Upper lobe of right lung (tissue), 1 donor: ENCODE measurements at regions not wholly inside any gene's neighbourhood (a gene's known extent, or its start where the extent isn't known, plus 50 kb on each side); places are given as distances from the start of the nearest gene placed in this dataset.

Experiments
- ATAC-seq: fragments of 200-7000 bp; cut with Tn5 transposase; one replicate; pipeline ENCODE4 v1.9.1; 2020; ENCODE audit warnings: mild to moderate bottlenecking, moderate library complexity
- DNase-seq: peaks from one replicate; pipeline ENCODE4 v3.0.0-alpha.2; 2020
- H3K27ac ChIP-seq: fragments of 200-600 bp; one replicate; pipeline ENCODE4 v1.8.0; 2022
- H3K27me3 ChIP-seq: fragments of 200-600 bp; one replicate; pipeline ENCODE4 v1.8.0; 2022; ENCODE audit warnings: mild to moderate bottlenecking
- H3K36me3 ChIP-seq: fragments of 200-600 bp; one replicate; pipeline ENCODE4 v1.8.0; 2022
- H3K4me1 ChIP-seq: fragments of 200-600 bp; one replicate; pipeline ENCODE4 v1.8.0; 2022
- H3K4me3 ChIP-seq: fragments of 200-600 bp; one replicate; pipeline ENCODE4 v1.8.0; 2022; ENCODE audit warnings: mild to moderate bottlenecking
- H3K9me3 ChIP-seq: fragments of 200-600 bp; one replicate; pipeline ENCODE4 v1.8.0; 2022
- intact Hi-C: fragments of 100-400 bp; cut with DNase I; formaldehyde crosslinking; loops from one replicate; pipeline ENCODE4 v1.11.0; 2022
- TF ChIP-seq, protein P1 (sequence below): fragments of 200-600 bp; IDR thresholded peaks from one replicate; pipeline ENCODE4 v1.8.0; 2022; ENCODE audit warnings: antibody characterized with exemption
- donor health status: DM: no; HTN: yes; CAD: no; lungs with severe emphysema.

DNA sequence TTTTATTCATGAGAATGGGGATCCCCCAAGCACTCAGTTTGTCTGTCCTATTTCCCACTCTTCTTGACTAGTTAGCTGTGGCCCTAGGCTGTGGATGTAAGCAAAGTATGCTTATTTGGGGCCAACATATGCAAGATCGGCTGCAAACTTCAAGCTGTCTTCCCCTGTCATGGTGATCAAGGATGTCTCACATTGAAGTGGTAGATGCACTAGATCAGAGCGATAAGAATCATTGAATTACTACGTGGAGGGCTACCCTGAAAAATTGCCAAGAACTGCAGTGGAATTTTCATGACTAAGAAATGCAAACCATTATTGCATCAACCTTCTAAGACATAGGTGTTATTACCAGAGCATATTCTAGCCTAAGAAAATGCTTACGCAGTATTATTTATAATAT lies 527.4 kb downstream of the RNF144A start:
- intact Hi-C loops, result no loop called here
- H3K9me3 ChIP-seq, result no peaks in the 10 kb centered on the region
- H3K36me3 ChIP-seq, result no peaks in the 10 kb centered on the region
- TF ChIP-seq, protein P1, sequence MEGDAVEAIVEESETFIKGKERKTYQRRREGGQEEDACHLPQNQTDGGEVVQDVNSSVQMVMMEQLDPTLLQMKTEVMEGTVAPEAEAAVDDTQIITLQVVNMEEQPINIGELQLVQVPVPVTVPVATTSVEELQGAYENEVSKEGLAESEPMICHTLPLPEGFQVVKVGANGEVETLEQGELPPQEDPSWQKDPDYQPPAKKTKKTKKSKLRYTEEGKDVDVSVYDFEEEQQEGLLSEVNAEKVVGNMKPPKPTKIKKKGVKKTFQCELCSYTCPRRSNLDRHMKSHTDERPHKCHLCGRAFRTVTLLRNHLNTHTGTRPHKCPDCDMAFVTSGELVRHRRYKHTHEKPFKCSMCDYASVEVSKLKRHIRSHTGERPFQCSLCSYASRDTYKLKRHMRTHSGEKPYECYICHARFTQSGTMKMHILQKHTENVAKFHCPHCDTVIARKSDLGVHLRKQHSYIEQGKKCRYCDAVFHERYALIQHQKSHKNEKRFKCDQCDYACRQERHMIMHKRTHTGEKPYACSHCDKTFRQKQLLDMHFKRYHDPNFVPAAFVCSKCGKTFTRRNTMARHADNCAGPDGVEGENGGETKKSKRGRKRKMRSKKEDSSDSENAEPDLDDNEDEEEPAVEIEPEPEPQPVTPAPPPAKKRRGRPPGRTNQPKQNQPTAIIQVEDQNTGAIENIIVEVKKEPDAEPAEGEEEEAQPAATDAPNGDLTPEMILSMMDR, result no peak
- ATAC-seq, result no peak
- no peak overlapping the region for H3K27ac ChIP-seq
- no peaks in the 10 kb centered on the region for H3K27me3 ChIP-seq
- DNase-seq, result no peak
- no peaks in the 10 kb centered on the region for H3K4me1 ChIP-seq
- H3K4me3 ChIP-seq, result no peak overlapping the region

DNA sequence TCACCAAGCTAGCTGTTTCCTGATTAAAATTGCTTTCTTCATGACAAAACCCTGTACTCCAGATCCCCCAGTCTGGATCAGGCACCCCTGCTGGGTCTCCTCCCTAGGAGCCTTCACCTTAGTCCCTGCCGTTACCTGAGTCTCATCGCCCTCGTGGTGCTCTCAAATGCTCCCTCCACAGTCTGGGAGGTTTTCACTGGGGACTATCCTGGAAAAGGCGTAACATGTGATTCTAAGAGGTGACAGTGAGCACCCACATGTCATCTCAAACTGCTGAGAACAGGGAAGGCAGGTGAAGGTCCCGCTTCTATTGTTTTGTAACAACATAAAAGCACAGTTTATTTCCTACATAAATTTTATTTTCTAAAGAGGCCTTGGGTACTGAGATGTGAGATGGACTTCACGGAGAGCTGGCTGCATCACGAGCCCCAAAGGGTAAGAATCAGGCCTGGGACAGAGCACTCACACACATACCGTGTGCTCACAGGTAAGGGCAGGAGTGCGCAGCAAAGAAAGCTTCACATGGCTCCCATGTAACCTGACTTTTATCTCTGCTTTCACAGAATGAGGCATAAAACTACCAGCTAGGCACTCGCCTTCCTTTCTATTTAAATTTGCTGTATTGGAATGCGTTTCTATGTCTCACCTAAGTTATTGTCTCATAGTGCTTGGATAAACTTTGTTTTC lies 531.5 kb downstream of the RNF144A start:
- no peak overlapping the region for H3K4me3 ChIP-seq
- no peak overlapping the region for H3K27ac ChIP-seq
- TF ChIP-seq, protein P1, result no peak
- H3K9me3 ChIP-seq, result no peaks in the 10 kb centered on the region
- no peaks in the 10 kb centered on the region for H3K4me1 ChIP-seq
- ATAC-seq (no peak), DNase-seq (no peak)
- no peaks in the 10 kb centered on the region for H3K36me3 ChIP-seq
- intact Hi-C loops, result no loop called here
- H3K27me3 ChIP-seq, result no peaks in the 10 kb centered on the region

DNA sequence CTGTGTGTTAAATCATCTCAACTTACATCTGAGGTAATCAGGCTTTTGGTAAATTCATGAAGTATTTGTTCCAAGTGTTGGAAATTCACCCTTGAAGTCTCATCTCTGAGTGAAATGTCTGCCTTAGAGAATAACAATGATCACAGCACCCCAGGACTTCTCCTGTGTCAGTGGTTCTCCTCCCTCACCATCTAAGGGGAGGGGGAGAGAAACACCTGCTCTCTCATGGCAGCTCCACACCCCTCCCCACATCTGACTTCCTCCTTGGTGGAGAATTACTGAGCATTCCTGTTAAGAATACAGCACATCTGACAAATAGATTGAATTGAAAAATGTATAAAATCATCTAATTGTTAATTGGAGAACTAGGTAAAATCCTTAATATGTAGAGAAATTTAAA lies 532.1 kb downstream of the RNF144A start:
- TF ChIP-seq, protein P1, result no peak
- intact Hi-C loops, result no loop called here
- H3K27ac ChIP-seq, result no peak overlapping the region
- no peaks in the 10 kb centered on the region for H3K4me1 ChIP-seq
- no peak overlapping the region for H3K4me3 ChIP-seq
- H3K9me3 ChIP-seq, result no peaks in the 10 kb centered on the region
- H3K36me3 ChIP-seq, result no peaks in the 10 kb centered on the region
- no peaks in the 10 kb centered on the region for H3K27me3 ChIP-seq
- no peak for DNase-seq
- ATAC-seq, result no peak

DNA sequence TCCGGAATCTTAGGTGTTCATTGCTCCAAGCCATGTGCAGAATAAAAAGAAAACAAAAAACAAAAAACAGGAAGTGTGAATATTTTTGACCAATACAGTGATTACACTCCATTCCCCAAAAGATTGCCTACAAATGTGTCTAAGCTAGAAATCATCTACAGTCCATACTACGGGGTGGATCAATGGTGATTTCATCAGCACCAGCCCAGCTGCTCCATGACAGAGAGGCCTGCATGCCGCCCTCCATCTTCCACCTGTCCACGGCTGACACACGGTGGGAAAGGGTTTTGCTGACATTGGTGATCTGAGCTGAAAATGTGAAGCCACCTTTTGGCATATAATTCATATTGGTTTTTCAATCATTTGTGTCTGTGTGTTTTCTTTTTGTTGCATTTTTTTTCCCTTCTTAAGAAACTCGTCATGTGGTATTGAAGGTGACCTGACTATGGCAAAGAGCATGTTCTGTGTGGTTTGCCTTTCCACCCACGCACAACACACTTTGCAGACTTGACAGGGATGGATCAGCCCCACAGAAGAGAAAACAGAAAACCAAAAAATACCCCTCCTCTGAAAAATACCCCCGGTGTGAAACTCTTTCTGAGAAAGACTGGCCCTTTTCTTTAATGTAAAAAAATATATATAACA lies 533.1 kb downstream of the RNF144A start:
- ATAC-seq (no peak), DNase-seq (no peak)
- H3K4me3 ChIP-seq, result no peak overlapping the region
- H3K27me3 ChIP-seq, result no peaks in the 10 kb centered on the region
- H3K27ac ChIP-seq, result no peak overlapping the region
- TF ChIP-seq, protein P1, result no peak
- H3K4me1 ChIP-seq, result no peaks in the 10 kb centered on the region
- no peaks in the 10 kb centered on the region for H3K36me3 ChIP-seq
- intact Hi-C loops, result no loop called here
- H3K9me3 ChIP-seq, result no peaks in the 10 kb centered on the region

DNA sequence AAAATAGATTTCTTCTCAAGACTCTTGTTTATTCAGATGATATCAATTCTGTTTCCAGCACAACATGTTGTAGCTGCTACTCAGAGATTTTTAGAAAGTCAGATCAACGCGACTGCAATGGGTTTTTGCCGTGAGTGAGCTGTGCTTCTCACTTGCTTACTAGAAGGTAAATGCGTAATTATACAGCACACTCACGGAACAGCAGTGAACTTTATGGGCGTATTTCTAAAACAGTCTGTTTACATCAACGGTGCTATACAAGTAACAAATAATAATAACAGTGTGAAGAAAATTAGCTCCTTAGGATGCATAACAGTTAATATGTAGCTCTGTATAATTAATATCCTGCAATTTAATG lies 533.6 kb downstream of the RNF144A start:
- intact Hi-C loops, result no loop called here
- Histone ChIP-seq H3K27me3 (no peaks in the 10 kb centered on the region), H3K27ac (no peak overlapping the region), H3K36me3 (no peaks in the 10 kb centered on the region), H3K4me1 (no peaks in the 10 kb centered on the region), H3K9me3 (no peaks in the 10 kb centered on the region), H3K4me3 (no peak overlapping the region)
- TF ChIP-seq, protein P1, result no peak
- DNase-seq (no peak), ATAC-seq (no peak)
